Fibroblast of lung (primary cell): ENCODE measurements at regions not wholly inside any gene's neighbourhood (a gene's known extent, or its start where the extent isn't known, plus 50 kb on each side); places are given as distances from the start of the nearest gene placed in this dataset.

Experiments used
- DNase-seq, 2 donors: peaks; one replicate each; pipeline versions ENCODE4 v3.0.0 to v3.0.0-alpha.2; 2010; ENCODE audit warnings: low read depth in 2 of 2
- H2AFZ ChIP-seq: 2 replicates; pipeline ENCODE4 v1.5.1; 2012; ENCODE audit warnings: low read length, control low read depth, inconsistent platforms
- H3K27ac ChIP-seq: 2 replicates; pipeline ENCODE4 v1.5.1; 2011; ENCODE audit warnings: low read length, control low read depth; ENCODE audit not compliant: insufficient read depth
- H3K27me3 ChIP-seq: 2 replicates; pipeline ENCODE4 v1.5.1; 2011; ENCODE audit warnings: mild to moderate bottlenecking, low read length; ENCODE audit not compliant: control insufficient read depth, insufficient read depth
- H3K36me3 ChIP-seq: 2 replicates; pipeline ENCODE4 v1.5.1; 2011; ENCODE audit warnings: low read length; ENCODE audit not compliant: control insufficient read depth, insufficient read depth
- H3K4me1 ChIP-seq: 2 replicates; pipeline ENCODE4 v1.5.1; 2011; ENCODE audit warnings: low read length; ENCODE audit not compliant: control insufficient read depth, insufficient read depth; ENCODE audit errors: extremely low read depth
- H3K4me2 ChIP-seq: 2 replicates; pipeline ENCODE4 v1.5.1; 2011; ENCODE audit warnings: low read length, control low read depth; ENCODE audit not compliant: insufficient read depth; ENCODE audit errors: extremely low read depth
- H3K4me3 ChIP-seq, 4 experiments: fragments of 200-600 bp in 1 of 4; sonication (generic) in 1 of 4; replicated peaks in 1 of 4; 2 replicates each; pipeline ENCODE4 v1.5.1; 2011 to 2016; ENCODE audit warnings: low read length in 4 of 4, low read depth in 3 of 4, mild to moderate bottlenecking in 3 of 4, control low read depth in 2 of 4, inconsistent platforms in 1 of 4, mixed read lengths in 1 of 4; ENCODE audit not compliant: insufficient read depth in 1 of 4; ENCODE audit errors: control extremely low read depth in 1 of 4
- H3K79me2 ChIP-seq: 2 replicates; pipeline ENCODE4 v1.5.1; 2012; ENCODE audit warnings: mild to moderate bottlenecking, low read length, inconsistent platforms; ENCODE audit not compliant: control insufficient read depth, insufficient read depth
- H3K9ac ChIP-seq: 2 replicates; pipeline ENCODE4 v1.5.1; 2011; ENCODE audit warnings: mild to moderate bottlenecking, low read length, control low read depth; ENCODE audit not compliant: insufficient read depth
- H3K9me3 ChIP-seq: 2 replicates; pipeline ENCODE4 v1.5.1; 2012; ENCODE audit warnings: low read depth, low read length; ENCODE audit not compliant: control insufficient read depth, insufficient read depth
- H4K20me1 ChIP-seq: 2 replicates; pipeline ENCODE4 v1.5.1; 2011; ENCODE audit warnings: low read length; ENCODE audit not compliant: control insufficient read depth, insufficient read depth; ENCODE audit errors: extremely low read depth
- CTCF ChIP-seq, 2 donors: IDR thresholded peaks in 1 of 2; conservative IDR thresholded peaks in 1 of 2; 1 replicate in 1 of 2; 2 replicates in 1 of 2; pipeline ENCODE4 v1.5.1; 2011 to 2012; ENCODE audit warnings: low read length in 2 of 2, control low read depth in 1 of 2, inconsistent platforms in 1 of 2, low read depth in 1 of 2, mild to moderate bottlenecking in 1 of 2
- EZH2 ChIP-seq: IDR thresholded peaks from 2 replicates; pipeline ENCODE4 v1.5.1; 2012; ENCODE audit warnings: low read length, control low read depth, mild to moderate bottlenecking; ENCODE audit errors: missing control alignments

DNA sequence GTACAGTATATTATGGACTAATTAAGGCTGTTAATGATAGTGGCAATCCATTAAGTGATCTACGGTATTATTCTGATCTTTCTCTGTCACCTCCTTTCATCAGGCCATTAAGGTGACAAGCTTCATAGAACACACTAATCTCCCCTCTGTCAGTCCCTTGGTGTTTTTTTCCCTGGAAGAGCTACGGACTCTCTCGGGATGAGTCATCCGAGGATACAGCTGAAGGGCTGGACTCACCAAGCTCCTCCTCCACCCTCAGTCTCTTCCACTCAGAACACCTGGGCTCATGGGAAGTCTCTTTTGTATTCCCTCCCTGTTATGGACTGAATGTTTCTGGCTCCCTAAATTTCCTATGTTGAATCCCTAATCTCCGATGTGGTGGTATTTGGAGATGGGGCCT, 69.8 kb upstream of the PLXNA4 start:
- Histone ChIP-seq H3K9ac (no peak overlapping the region), H3K4me2 (no peak overlapping the region), H3K79me2 (no peaks in the 10 kb centered on the region), H4K20me1 (no peaks in the 10 kb centered on the region), H3K4me1 (no peaks in the 10 kb centered on the region), H3K27me3 (no peaks in the 10 kb centered on the region), H3K9me3 (no peaks in the 10 kb centered on the region), H2AFZ (no peak overlapping the region), H3K36me3 (no peaks in the 10 kb centered on the region), H3K27ac (no peak overlapping the region), H3K4me3 (no peak overlapping the region)
- TF ChIP-seq CTCF (conservative IDR thresholded peaks at IDR 0.05 in 1 of 2, IDR thresholded peaks at IDR 0.05 in 1 of 2; ENCODE audit: low read depth in 1 of 2, low read length in 2 of 2) (no peak), EZH2 (no peak)
- no peak for DNase-seq

DNA sequence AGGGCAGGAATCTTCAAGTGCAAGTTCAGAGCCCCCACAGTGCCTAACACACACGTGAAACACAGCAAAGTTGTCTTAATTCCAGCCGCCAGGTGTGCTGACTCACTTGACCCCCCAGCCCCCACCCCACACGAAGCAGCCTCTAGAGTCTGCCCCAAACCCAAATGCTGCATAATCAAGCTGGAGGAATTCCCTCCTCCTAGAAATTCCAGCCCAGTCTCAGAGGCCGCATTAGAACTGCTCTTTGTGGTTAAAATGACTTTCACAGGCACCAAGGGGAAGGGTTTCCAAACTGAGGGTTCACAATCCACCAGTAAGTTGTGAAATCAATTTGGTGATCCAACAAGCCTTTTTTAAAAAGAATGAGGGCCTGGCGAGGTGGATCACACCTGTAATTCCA, 67.0 kb upstream of the PLXNA4 start:
- Histone ChIP-seq H3K9ac (no peak overlapping the region), H3K4me1 (no peaks in the 10 kb centered on the region), H3K4me2 (no peak overlapping the region), H3K27me3 (no peaks in the 10 kb centered on the region), H4K20me1 (no peaks in the 10 kb centered on the region), H3K36me3 (no peaks in the 10 kb centered on the region), H3K9me3 (no peaks in the 10 kb centered on the region), H2AFZ (no peak overlapping the region), H3K79me2 (no peaks in the 10 kb centered on the region), H3K4me3 (no peak overlapping the region), H3K27ac (no peak overlapping the region)
- DNase-seq: no peak
- TF ChIP-seq EZH2 (no peak), CTCF (conservative IDR thresholded peaks at IDR 0.05 in 1 of 2, IDR thresholded peaks at IDR 0.05 in 1 of 2; ENCODE audit: low read depth in 1 of 2, low read length in 2 of 2) (no peak)

- no peaks in the 10 kb centered on the region for H3K36me3 ChIP-seq
- H3K79me2 ChIP-seq: no peaks in the 10 kb centered on the region
- H3K9me3 ChIP-seq: no peaks in the 10 kb centered on the region
- H3K4me1 ChIP-seq: no peaks in the 10 kb centered on the region
- no peak overlapping the region for H2AFZ ChIP-seq
- H3K27ac ChIP-seq: no peak overlapping the region
- H3K4me3 ChIP-seq: no peak overlapping the region
- H3K9ac ChIP-seq: no peak overlapping the region
- no peaks in the 10 kb centered on the region for H3K27me3 ChIP-seq
- DNase-seq: no peak
- H3K4me2 ChIP-seq: no peak overlapping the region
- H4K20me1 ChIP-seq: no peaks in the 10 kb centered on the region
- TF ChIP-seq CTCF (conservative IDR thresholded peaks at IDR 0.05 in 1 of 2, IDR thresholded peaks at IDR 0.05 in 1 of 2; ENCODE audit: low read depth in 1 of 2, low read length in 2 of 2) (no peak), EZH2 (no peak)
Measured at GRCh38 chr7:132641238-132641637, 65.0 kb upstream of the PLXNA4 start.
